ENCODE measurements at regions not wholly inside any gene's neighbourhood (a gene's known extent, or its start where the extent isn't known, plus 50 kb on each side); places are given as distances from the start of the nearest gene placed in this dataset.

- H3K27me3 Mint-ChIP-seq (ENCODE audit: unreplicated experiment): peaks cover 45% of the 10 kb centered on the region
- no peaks in the 10 kb centered on the region for H3K36me3 Mint-ChIP-seq (ENCODE audit: insufficient read depth, unreplicated experiment)
- CTCF ChIA-PET: no interaction called here
- TF ChIP-seq, protein P1, sequence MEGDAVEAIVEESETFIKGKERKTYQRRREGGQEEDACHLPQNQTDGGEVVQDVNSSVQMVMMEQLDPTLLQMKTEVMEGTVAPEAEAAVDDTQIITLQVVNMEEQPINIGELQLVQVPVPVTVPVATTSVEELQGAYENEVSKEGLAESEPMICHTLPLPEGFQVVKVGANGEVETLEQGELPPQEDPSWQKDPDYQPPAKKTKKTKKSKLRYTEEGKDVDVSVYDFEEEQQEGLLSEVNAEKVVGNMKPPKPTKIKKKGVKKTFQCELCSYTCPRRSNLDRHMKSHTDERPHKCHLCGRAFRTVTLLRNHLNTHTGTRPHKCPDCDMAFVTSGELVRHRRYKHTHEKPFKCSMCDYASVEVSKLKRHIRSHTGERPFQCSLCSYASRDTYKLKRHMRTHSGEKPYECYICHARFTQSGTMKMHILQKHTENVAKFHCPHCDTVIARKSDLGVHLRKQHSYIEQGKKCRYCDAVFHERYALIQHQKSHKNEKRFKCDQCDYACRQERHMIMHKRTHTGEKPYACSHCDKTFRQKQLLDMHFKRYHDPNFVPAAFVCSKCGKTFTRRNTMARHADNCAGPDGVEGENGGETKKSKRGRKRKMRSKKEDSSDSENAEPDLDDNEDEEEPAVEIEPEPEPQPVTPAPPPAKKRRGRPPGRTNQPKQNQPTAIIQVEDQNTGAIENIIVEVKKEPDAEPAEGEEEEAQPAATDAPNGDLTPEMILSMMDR (IDR thresholded peaks at IDR 0.05; ENCODE audit: unreplicated experiment): no peak
- no peak for DNase-seq
- no peak overlapping the region for H3K27ac Mint-ChIP-seq (ENCODE audit: unreplicated experiment)
- intact Hi-C loops (cut with micrococcal nuclease; ENCODE audit: unreplicated experiment): no loop called here
- no peak overlapping the region for H3K4me3 Mint-ChIP-seq (ENCODE audit: low read depth, unreplicated experiment)
- H3K4me1 Mint-ChIP-seq (ENCODE audit: low read depth, unreplicated experiment): no peaks in the 10 kb centered on the region
- BruUV-seq (replicated peaks): no TSS peak
- H3K9me3 Mint-ChIP-seq (ENCODE audit: low read depth, unreplicated experiment): no peaks in the 10 kb centered on the region
These were observed 61.8 kb upstream of the ALX4 start for GRCh38 chr11:44371706-44372105.

GRCh38 chr11:44372989-44373388, 63.0 kb upstream of the ALX4 start:
- TF ChIP-seq, protein P1 (IDR thresholded peaks at IDR 0.05; ENCODE audit: unreplicated experiment): no peak
- CTCF ChIA-PET: no interaction called here
- no peak overlapping the region for H3K4me3 Mint-ChIP-seq (ENCODE audit: low read depth, unreplicated experiment)
- H3K4me1 Mint-ChIP-seq (ENCODE audit: low read depth, unreplicated experiment): no peaks in the 10 kb centered on the region
- BruUV-seq (replicated peaks): no TSS peak
- intact Hi-C loops (cut with micrococcal nuclease; ENCODE audit: unreplicated experiment): no loop called here
- H3K36me3 Mint-ChIP-seq (ENCODE audit: insufficient read depth, unreplicated experiment): no peaks in the 10 kb centered on the region
- no peaks in the 10 kb centered on the region for H3K9me3 Mint-ChIP-seq (ENCODE audit: low read depth, unreplicated experiment)
- H3K27me3 Mint-ChIP-seq (ENCODE audit: unreplicated experiment): peaks cover 36% of the 10 kb centered on the region
- no peak for DNase-seq
- H3K27ac Mint-ChIP-seq (ENCODE audit: unreplicated experiment): no peak overlapping the region

- no peaks in the 10 kb centered on the region for H3K9me3 Mint-ChIP-seq (ENCODE audit: low read depth, unreplicated experiment)
- H3K27me3 Mint-ChIP-seq (ENCODE audit: unreplicated experiment): peaks cover 37% of the 10 kb centered on the region
- TF ChIP-seq, protein P1 (IDR thresholded peaks at IDR 0.05; ENCODE audit: unreplicated experiment): no peak
- H3K36me3 Mint-ChIP-seq (ENCODE audit: insufficient read depth, unreplicated experiment): no peaks in the 10 kb centered on the region
- no peak for DNase-seq
- no TSS peak for BruUV-seq (replicated peaks)
- H3K4me1 Mint-ChIP-seq (ENCODE audit: low read depth, unreplicated experiment): no peaks in the 10 kb centered on the region
- no peak overlapping the region for H3K4me3 Mint-ChIP-seq (ENCODE audit: low read depth, unreplicated experiment)
- no peak overlapping the region for H3K27ac Mint-ChIP-seq (ENCODE audit: unreplicated experiment)
- CTCF ChIA-PET: interaction anchor here (0.6 kb wide), 1 partner anchor 126 kb away, joined by 3 read pairs; no protein-coding TSS in a partner anchor
- intact Hi-C loops (cut with micrococcal nuclease; ENCODE audit: unreplicated experiment): no loop called here
These were observed 64.1 kb upstream of the ALX4 start for GRCh38 chr11:44374001-44374400.

DNA sequence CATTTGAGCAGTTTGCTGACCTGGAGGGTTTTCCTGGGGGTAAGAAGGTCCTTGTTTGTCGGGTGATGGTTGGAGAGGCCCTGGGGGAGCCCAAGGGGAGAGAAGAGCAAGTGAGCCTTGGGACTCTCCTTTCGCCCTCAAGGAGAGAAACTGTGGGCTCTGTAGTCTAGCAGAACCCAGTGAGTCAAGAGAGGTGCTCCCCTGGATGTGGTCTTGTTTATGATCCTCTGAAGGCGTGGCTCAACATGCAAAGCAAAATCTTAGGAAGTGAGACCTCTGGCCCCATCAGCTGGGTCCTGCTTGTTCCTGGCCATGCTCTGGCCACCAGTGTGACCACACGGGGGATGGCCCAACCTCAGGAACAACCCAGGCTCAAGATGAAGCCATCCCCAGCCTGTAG, 66.5 kb upstream of the ALX4 start:
- Mint-ChIP-seq H3K9me3 (ENCODE audit: low read depth, unreplicated experiment) (no peaks in the 10 kb centered on the region), H3K4me1 (ENCODE audit: low read depth, unreplicated experiment) (no peaks in the 10 kb centered on the region), H3K36me3 (ENCODE audit: insufficient read depth, unreplicated experiment) (no peaks in the 10 kb centered on the region), H3K27me3 (ENCODE audit: unreplicated experiment) (peaks cover 52% of the 10 kb centered on the region), H3K4me3 (ENCODE audit: low read depth, unreplicated experiment) (no peak overlapping the region), H3K27ac (ENCODE audit: unreplicated experiment) (no peak overlapping the region)
- no TSS peak for BruUV-seq (replicated peaks)
- intact Hi-C loops (cut with micrococcal nuclease; ENCODE audit: unreplicated experiment): no loop called here
- TF ChIP-seq, protein P1 (IDR thresholded peaks at IDR 0.05; ENCODE audit: unreplicated experiment): no peak
- DNase-seq: no peak
- CTCF ChIA-PET: no interaction called here
